ENCODE measurements at regions not wholly inside any gene's neighbourhood (a gene's known extent, or its start where the extent isn't known, plus 50 kb on each side); places are given as distances from the start of the nearest gene placed in this dataset.
A peak's percentile ranks its signal among the peaks of the same experiment; 100 is the strongest.

DNA sequence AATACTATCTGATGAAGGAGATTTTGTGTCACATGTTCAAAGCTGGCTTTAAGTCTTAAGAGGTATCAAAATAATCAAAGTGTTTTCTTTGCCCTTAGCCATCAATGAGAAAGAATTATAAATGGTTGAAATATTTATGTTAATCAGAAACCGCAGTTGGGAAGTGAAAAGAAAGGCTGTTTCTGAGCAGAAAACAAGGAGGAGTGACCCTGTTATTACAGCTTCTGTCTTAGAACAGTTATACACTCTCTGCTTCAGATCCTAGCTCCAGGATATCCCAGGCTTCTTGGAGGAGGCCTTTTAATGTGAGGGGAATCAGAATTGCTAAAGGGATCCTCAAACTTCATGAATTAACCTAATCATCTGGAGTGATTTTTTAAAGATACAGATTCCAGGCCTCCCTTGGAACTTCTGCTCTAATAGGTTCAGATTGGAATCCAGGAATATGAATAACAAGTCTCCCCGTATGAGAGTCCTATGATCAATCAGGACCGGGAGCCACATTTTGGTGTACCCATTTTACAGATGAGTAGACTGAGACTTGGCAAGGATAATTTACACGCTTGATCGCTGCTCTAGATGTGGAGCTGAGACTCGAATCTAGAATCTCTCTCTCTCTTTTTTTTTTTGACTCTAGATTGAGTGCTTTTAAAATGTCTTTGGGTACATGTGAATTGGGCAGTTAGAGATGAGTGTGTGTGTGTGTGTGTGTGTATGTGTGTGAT lies 50.8 kb upstream of the JAG1 start:
- no peak for DNase-seq (ENCODE audit: low spot score)

DNA sequence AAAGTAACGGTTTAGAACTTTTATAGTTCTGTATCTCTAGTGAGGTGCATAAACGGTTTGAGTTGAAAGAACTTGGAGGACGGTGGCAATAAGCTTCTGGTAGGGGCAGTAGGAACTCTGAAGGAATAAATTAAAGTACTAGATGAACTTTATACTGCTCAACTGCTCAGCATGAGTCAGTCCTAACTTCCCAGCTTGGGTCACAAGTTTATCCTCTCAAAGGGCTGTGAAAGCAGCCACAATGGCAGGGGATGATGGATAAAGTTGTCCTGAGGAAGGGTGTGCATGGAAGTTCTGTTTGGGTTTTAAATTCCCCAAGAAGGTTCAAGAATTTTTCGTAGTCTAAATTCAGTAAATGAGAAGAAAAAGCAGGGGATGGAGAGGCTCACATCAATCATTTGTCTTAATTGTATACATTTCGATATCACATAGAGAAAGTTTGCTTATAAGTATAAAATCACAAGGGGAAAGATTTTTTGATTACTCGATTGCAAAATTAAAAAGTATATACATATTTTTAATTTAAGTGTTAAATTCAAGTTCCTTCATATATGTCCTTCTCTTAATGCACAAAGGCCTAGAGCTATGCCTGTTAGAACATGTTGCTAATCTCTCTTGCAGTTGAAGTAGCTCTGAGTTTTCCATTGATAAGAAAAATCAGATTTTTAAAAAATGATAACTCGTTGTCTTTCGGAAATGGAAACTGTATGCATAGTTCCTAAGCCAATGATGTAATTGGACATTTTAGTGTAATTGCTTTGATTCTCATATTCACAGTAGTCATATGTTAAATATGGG lies 55.3 kb upstream of the JAG1 start:
- no peak for DNase-seq (ENCODE audit: low spot score)

DNA sequence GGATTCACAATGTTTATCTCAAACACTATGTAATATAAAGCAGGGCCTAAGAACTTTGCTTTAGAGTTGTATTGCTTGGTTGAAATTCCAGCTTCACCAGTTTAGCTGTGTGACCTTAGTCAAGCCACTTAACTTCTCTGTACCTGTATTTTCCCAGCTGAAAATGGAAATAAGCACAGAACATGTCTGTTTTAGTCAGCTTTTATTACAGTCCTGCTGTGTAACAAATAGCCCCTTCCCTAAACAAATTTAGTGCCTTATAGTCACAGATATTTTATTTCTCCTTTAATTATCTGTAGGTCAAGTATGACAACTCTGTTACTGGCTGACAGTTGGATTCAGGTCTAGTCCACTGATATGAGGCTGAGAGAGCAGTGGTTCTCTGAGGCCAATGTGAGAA lies 56.0 kb upstream of the JAG1 start:
- no peak for DNase-seq (ENCODE audit: low spot score)

DNA sequence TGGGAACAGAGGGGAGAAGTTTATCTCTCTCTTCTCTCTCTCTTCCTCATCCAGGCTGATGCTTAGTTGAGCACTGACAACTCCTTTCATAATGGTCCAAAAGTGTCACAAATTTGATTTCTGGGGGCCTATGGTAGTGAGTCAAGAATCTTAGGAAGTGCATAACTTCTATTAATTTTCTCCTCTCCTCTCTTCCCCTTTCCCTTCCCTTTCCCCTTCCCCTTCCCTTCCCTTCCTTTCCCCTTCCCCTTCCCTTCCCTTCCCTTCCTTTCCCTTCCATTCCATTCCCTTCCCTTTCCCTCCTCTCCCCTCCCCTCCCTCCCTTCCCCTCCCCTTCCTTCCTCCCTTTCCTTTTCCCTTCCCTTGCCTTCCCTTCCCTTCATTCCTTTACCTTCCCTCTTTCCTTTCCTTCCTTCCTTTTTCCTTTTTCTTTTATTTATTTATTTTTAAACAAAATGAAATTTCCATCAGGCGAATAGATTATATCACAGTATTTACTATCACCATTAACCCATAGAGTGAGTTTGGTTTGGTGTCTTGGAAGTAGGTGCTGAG lies 56.9 kb upstream of the JAG1 start:
- DNase-seq (ENCODE audit: low spot score), result no peak

DNA sequence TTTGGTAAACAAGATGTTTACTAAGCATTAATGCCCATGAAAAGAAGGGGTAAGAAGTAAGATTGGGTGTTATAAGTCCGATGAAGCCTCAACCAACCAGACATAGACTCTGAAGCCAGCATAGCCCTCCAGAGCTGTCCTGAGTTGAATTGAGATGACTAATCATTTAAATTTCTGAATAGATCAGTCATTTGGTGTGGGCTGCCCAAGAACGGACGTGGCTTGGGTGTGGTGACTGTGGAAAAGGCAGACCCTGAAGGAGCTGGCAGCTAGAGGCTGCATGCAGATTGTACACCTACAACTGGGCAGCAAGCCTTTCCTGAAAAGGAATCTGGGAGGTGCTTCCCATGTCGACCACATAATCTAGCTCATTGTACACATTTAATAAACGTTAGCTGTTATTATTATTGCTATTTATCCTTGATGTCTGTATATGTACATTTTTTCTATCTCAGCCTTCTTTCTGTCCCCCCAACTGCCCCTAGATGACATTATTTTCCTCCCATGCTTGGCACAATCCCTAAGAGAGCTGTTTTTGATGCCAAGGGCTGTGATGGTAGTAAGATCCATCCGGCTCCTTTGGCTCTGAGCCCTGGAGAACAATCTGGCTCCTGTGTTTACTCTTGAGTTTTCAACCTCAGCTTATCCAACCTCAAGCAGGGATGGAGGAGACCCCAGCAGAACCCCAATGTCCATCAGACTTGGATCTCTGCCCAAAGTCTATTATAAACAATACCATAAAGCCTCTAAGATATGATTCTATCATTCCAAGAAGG lies 57.6 kb upstream of the JAG1 start:
- peak; percentile 10 for DNase-seq (ENCODE audit: low spot score)

DNA sequence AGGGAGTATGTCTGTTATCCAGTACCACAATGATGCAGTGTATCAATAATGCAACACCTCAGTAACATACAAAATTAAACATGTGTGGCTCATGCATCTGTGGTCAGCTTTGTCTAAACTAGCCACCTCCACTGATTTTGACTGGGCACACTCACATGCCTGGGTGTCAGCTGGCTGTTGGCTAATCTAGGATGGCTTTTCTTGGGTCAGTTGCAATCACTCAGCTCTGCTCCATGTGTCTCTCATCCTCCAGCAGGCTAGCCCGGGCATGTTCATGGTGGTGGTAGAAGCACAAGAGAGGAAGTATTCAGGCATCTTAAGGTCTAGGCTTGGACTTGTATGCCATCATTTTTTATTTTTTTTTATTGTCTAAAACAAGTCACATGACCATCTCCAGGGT lies 59.3 kb upstream of the JAG1 start:
- DNase-seq (ENCODE audit: low spot score), result no peak

DNA sequence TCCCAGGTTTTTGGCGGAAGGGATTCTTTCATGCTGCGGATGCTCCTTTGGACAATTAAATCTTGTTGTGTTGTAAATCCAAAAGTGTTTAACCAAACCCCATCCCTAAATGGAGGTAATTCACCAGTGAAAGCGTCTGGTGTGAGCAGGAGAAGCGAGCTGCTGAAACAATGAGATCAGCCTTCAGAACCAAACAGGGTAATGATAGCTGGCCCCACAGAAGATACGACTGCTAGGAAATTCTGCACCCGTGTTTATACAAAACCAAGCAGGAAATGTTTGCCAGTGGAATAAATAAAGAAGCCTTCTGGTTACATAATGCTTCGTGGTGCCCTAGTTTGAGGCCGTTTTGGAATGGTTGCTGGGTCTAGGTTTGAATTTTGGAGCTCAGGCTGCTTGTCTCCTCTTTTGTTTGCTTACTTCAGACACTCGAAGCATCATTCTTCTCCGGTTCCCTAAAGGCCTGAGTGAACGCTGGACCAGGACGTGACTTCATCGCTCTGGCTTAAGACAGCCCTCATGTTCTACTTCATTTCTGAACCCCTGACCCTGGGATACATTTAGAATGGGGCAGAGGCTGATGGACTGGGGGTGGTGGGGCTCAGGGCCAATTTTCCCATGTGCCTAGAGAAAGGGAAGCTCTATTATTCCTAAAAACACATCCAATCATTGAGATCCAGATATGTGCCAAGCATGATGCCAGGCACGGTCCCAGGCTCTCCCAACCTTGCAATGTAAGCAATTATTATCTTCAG lies 61.6 kb upstream of the JAG1 start:
- DNase-seq (ENCODE audit: low spot score), result no peak

DNA sequence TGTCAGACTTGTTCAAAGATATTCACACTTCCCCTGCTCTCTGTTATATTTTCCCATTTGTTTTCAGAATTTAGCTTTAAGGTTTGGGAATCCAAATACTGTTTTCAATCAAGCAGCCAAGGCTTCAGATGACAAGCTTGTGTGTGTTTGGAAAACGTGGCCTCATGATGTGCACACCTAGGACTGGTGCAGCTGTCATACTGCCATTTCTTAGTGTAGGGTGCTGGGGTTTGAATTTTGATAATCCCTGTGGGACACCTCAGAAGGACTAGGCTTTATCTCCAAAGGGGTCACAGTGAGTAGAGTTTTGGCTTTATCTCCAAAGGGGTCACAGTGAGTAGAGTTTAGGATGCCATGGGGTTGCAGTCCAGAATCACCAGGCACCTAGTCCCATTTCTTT lies 65.3 kb upstream of the JAG1 start:
- no peak for DNase-seq (ENCODE audit: low spot score)

DNA sequence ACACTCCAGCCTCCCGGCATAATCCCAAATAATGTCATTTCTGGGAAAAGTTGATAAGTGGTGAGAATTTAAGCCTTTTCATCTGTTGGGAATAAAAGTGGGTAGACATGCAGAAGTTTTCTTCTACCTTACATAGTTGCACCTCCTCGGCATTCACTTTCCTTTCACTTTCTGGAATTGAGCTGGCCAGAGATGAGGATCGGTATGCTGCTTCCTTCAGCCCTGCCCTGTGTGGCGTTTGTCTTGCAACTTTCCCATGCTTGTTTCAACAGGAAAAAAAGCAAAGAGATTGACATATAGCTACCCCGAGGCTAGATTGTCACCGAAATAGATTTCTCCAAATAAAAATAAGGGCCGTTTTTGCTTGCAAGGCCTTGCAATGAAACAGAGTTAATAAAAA lies 65.8 kb upstream of the JAG1 start:
- DNase-seq (ENCODE audit: low spot score), result no peak

DNA sequence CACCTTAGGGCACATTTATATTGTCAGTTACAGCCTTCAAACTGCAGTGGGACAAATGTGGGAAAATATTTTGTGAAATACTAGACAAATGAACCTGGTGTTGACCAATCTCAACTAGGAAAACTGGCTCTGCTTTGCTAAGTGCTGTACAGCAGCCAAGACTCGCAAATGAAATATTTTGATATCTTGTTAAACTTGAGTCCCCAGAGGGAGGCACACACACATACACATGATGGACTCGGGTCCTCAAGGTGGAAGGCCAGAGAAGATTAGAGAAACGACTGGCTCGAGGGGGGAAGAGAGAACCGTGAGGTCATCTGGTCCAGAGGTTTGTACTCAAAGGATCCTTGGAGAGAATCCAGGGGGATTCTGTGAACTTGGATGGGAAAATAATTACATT lies 67.3 kb upstream of the JAG1 start:
- DNase-seq (ENCODE audit: low spot score), result no peak

DNA sequence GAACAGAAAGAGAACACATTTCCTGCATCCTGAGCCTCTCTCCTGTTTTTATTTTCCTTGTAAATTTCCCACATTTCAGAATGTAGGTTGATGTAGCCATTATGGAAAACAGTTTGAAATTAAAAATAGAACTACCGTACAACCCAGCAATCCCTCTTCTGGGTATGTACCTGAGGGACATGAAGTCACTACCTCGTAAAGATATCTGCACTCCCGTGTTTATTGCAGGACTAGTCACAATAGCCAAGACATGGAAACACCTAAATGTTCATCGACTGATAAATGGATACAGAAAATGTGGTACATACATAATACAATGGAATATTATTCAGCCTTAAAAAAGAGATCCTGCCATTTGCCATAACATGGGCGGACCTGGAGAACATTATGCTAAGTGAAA lies 72.0 kb upstream of the JAG1 start:
- DNase-seq (ENCODE audit: low spot score), result no peak

DNA sequence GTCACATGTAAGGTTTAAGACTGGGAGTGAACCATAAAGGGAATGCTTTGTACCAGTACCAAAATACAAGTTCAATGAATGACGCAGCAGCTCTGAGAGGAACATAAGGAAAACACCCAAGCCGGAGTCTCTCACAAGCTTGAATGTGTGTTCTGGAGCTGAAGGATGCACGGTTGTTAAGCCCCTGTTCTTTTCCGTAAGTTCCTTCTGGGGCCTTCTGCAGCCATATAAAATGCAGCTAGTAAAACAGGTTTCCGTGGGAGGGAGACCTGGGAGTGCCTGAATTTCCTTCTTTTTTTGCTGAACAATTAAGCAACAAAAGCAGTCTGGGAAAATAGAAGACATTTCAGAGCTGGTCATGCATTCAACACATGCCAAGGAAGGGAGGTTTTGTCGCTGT lies 73.2 kb upstream of the JAG1 start:
- DNase-seq (ENCODE audit: low spot score), result no peak

DNA sequence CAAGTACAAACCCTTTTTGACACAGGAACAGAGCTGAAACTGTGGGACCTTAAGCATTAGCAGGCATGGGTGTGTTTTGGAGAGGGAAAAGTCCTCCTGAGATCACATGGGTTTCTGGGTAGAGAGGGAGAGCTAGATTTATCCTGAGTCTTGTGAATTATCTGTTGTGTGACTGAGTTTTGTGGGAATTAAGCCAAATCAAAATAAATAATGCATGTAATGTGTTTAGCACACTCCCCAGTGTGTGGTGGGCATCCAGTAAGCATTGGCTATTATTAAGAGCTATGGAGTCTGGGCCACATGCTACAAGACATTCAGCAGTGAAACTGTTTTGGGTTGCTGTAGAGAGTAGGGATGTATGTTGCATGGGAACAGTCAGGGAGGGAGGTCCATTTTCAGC lies 75.3 kb upstream of the JAG1 start:
- no peak for DNase-seq (ENCODE audit: low spot score)

DNA sequence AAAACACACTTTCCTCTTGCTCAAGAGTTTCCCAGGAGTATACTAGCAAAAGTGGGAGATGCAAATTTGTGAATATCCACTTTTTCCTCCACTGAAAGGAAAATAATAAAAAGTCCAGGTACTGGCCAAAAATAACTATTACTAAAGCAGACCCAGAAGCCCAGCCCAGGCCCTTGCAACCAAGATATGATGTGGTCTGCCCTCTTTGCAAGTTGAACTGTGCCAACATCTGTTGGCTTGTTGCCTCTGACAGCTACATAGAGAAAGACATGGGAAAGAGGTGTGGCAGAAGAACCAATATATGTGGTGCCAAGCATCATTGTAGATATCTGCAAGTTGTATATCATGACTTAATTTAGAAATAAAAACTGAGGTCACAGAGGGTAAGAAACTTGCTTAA lies 78.4 kb upstream of the JAG1 start:
- no peak for DNase-seq (ENCODE audit: low spot score)

DNA sequence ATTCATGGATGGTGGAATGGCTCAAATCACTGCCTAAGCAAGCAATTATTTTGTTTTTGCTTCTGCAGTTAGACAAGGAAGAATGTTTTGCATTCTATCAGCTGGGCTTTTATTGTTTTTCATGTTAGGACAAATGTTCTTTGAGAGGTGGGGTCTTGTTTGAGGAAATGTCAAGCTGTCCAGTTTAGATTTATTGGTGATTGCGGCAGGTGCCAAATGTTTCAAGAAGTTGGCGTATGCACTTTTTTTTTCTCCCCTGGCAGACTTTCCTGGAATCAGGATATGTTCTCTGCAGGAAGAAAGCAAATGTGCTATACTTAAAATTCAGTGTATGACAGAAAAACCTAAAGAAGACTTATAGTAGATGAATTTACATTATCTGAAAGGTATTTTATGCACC lies 81.0 kb upstream of the JAG1 start:
- DNase-seq (ENCODE audit: low spot score), result no peak

DNA sequence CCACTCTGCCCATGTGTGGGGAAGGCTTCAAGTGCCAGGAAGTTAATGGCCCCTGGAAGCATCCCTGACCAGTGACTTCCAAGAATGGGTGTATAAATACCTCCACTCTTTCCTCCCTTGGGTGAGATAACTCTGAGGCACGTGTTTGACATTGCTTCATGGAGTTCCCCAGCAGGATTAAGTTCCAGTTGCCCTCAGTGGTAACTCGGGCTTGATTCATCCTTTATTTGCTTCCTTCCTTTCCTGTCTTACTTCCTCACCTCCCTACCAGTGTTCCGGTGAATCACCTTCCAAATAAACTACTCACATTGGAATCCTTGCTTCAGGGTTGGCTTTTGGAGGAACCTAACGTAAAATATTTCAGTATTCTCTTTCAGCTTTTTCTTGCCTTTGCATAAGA lies 84.6 kb upstream of the JAG1 start:
- DNase-seq (ENCODE audit: low spot score), result no peak

DNA sequence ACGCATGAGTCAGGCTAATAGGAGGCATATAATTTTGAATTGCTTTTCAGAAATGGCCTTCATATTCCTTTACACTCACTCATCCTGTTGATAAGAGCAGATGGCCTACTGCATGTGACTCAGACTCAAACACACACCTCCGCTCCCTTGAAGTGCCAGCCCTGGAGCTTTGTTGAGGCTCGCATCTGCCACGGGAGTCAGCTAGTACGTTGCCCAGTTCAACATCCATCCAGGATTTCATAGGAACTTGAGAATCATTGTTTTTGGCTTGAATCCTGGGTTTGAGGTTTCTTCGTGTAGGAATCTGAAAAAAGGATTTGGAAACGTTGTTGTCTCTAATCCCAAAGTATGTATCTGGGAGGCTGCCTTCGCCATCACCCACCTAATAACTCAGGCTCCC lies 87.4 kb upstream of the JAG1 start:
- DNase-seq (ENCODE audit: low spot score), result peak; percentile 12

DNA sequence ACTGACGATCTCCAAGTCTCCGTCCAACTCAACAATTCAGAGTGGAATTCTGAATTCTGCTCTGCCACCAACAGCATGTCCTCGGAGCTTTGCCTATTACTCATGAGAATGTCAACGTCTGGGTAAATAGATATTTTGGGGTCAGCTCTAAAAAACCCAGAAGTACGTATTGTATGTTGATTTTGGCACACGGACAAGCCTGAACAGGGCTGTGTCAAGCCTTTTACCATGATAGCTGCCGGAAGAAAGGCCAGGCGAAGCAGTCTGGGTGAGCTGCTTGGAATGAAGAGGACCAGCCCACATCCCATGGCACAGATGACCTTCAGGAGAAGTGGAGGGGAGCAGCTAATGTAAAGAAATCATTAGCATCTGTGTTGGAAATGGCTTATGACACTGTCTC lies 88.0 kb upstream of the JAG1 start:
- DNase-seq (ENCODE audit: low spot score), result no peak

DNA sequence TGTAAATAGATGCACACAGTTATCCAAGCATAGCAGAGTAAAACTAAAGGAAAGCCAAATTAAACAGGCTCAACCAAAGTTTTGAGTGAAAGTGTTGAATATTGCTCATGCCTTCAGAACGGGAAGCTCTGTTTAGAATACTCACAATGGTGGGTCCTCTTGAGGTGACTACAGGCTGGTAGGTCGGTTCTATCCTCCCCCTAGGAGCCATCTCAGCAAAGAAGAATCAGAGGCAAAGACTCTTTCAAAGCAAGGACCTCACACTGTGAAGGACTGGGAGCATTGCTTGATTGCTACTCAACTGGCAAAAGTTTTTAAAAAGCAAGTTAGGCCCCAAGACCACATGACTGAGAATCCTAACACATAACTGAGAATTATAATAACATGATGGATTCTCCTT lies 88.4 kb upstream of the JAG1 start:
- DNase-seq (ENCODE audit: low spot score), result no peak

DNA sequence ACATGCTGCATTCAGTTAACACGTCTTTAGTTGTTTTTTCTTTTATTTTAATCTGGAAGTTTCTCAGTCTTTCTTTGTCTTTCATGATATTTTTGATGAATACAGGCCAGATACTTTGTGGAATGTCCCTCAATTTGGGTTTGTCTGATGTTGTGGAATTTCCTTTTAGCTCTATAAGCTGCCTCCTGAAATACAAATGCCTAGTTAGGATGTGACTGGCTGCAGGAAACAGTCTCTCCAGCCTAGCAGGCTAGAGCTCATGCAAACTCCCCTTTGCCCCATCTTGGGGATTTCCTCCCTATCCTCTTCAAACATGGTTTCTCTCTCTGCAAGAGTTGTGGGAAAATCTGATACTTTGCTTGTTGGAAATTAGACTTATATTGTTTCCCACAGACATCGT lies 89.3 kb upstream of the JAG1 start:
- no peak for DNase-seq (ENCODE audit: low spot score)

DNA sequence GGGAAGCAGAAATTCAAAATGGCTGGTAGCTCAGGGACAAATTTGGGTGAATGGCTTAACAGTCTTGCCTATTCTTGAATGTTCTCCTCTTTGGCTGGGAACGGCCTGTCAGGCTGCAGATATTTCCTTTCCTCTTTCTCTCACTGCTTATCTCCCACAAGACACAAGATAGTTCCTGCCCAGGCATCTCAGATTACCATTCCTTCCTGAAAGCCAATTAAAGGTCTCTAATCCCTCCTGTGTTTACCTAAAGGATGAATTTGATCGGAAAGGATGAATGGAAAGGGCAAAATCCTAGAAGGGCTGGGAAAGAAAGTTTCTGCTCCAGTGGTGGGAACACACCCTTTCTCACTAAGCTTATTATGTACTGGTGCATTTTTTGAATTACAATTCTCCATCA lies 95.9 kb upstream of the JAG1 start:
- no peak for DNase-seq (ENCODE audit: low spot score)

DNA sequence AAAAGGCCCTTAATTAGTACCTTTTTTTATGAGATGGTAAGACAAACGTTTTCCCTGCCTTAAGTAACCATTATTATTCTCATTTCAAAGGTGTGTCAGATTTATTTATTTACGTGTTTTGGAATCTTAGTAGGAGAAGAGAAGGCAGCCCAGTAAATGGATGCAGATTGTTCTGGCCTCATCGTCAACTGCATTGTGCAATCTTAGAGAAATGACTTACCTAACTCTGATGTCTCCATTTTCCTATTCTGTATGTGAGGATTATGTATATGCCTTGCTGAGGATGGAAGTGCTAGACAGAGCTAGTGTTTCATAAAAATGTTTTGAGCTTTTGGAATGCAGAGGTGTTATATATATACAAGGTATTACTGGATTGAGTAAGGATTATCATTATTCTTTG lies 97.0 kb upstream of the JAG1 start:
- no peak for DNase-seq (ENCODE audit: low spot score)
